GM10266 (cell line): ENCODE measurements at regions not wholly inside any gene's neighbourhood (a gene's known extent, or its start where the extent isn't known, plus 50 kb on each side); places are given as distances from the start of the nearest gene placed in this dataset.

Experiments
- DNase-seq: peaks from one replicate; pipeline ENCODE4 v3.0.0; 2012; ENCODE audit errors: extremely low spot score
- CTCF ChIP-seq: IDR thresholded peaks from 2 replicates; pipeline ENCODE4 v1.5.1; 2012; ENCODE audit warnings: mild to moderate bottlenecking, low read depth; ENCODE audit not compliant: control insufficient read depth, insufficient read depth; ENCODE audit errors: missing control alignments

- TF ChIP-seq CTCF = no peak
- no peak for DNase-seq
Measured at GRCh38 chr7:108813251-108814014, 243.8 kb downstream of the DNAJB9 start.

GRCh38 chr7:108815815-108816214, 246.1 kb downstream of the DNAJB9 start:
- TF ChIP-seq CTCF = no peak
- no peak for DNase-seq

- TF ChIP-seq CTCF = no peak
- no peak for DNase-seq
Measured at GRCh38 chr7:108818742-108819141, 249.1 kb downstream of the DNAJB9 start.

- no peak for DNase-seq
- no peak for TF ChIP-seq CTCF
Measured at GRCh38 chr7:108824840-108825580, 255.3 kb downstream of the DNAJB9 start.

- TF ChIP-seq CTCF = no peak
- DNase-seq = no peak
Measured at GRCh38 chr7:108825581-108825909, 255.9 kb downstream of the DNAJB9 start.

GRCh38 chr7:108836256-108836655, 266.6 kb downstream of the DNAJB9 start:
- no peak for TF ChIP-seq CTCF
- no peak for DNase-seq

GRCh38 chr7:108838198-108838597, 268.5 kb downstream of the DNAJB9 start:
- no peak for DNase-seq
- TF ChIP-seq CTCF = no peak
